HepG2 (cell line): ENCODE measurements at regions not wholly inside any gene's neighbourhood (a gene's known extent, or its start where the extent isn't known, plus 50 kb on each side); places are given as distances from the start of the nearest gene placed in this dataset.

Experiments
- CAMTA2 ChIP-seq: sonication (generic); formaldehyde crosslinking; IDR thresholded peaks from 2 replicates; pipeline ENCODE4 v1.4.0; 2020; ENCODE audit warnings: mild to moderate bottlenecking, missing genetic modification reagents, borderline replicate concordance
- DNMT1 ChIP-seq: sonication (generic); formaldehyde crosslinking; IDR thresholded peaks from 2 replicates; pipeline ENCODE4 v1.5.1; 2020; ENCODE audit warnings: mild to moderate bottlenecking, missing genetic modification reagents
- HES4 ChIP-seq: sonication (generic); formaldehyde crosslinking; IDR thresholded peaks from 2 replicates; pipeline ENCODE4 v1.9.0; 2021; ENCODE audit warnings: mild to moderate bottlenecking, missing genetic modification reagents, borderline replicate concordance
- HNRNPLL ChIP-seq: fragments of 200-400 bp; formaldehyde crosslinking; IDR thresholded peaks from 2 replicates; pipeline ENCODE4 v1.6.1; 2017; ENCODE audit warnings: mild to moderate bottlenecking, low read depth, low read length; ENCODE audit not compliant: poor library complexity, severe bottlenecking
- SMAD9 ChIP-seq: sonication (generic); formaldehyde crosslinking; IDR thresholded peaks from 2 replicates; pipeline ENCODE4 v1.5.1; 2020; ENCODE audit warnings: mild to moderate bottlenecking, missing genetic modification reagents
- TF ChIP-seq, protein P1 (sequence below): sonication (generic); formaldehyde crosslinking; IDR thresholded peaks from 2 replicates; pipeline ENCODE4 v1.4.0; 2020; ENCODE audit warnings: missing genetic modification reagents
- TF ChIP-seq, protein P2 (sequence below): sonication (generic); formaldehyde crosslinking; IDR thresholded peaks from 2 replicates; pipeline ENCODE4 v1.4.0; 2020; ENCODE audit warnings: mild to moderate bottlenecking, missing genetic modification reagents, borderline replicate concordance

GRCh38 chr2:8612734-8613179, 69.1 kb upstream of the ID2 start (continued):
- TF ChIP-seq HNRNPLL: no peak
- no peak for TF ChIP-seq HES4 (CRISPR knock-in tag)
- no peak for TF ChIP-seq SMAD9 (CRISPR knock-in tag)
- no peak for TF ChIP-seq DNMT1 (CRISPR knock-in tag)
- TF ChIP-seq, protein P1, sequence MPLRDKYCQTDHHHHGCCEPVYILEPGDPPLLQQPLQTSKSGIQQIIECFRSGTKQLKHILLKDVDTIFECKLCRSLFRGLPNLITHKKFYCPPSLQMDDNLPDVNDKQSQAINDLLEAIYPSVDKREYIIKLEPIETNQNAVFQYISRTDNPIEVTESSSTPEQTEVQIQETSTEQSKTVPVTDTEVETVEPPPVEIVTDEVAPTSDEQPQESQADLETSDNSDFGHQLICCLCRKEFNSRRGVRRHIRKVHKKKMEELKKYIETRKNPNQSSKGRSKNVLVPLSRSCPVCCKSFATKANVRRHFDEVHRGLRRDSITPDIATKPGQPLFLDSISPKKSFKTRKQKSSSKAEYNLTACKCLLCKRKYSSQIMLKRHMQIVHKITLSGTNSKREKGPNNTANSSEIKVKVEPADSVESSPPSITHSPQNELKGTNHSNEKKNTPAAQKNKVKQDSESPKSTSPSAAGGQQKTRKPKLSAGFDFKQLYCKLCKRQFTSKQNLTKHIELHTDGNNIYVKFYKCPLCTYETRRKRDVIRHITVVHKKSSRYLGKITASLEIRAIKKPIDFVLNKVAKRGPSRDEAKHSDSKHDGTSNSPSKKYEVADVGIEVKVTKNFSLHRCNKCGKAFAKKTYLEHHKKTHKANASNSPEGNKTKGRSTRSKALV: no peak
- TF ChIP-seq, protein P2, sequence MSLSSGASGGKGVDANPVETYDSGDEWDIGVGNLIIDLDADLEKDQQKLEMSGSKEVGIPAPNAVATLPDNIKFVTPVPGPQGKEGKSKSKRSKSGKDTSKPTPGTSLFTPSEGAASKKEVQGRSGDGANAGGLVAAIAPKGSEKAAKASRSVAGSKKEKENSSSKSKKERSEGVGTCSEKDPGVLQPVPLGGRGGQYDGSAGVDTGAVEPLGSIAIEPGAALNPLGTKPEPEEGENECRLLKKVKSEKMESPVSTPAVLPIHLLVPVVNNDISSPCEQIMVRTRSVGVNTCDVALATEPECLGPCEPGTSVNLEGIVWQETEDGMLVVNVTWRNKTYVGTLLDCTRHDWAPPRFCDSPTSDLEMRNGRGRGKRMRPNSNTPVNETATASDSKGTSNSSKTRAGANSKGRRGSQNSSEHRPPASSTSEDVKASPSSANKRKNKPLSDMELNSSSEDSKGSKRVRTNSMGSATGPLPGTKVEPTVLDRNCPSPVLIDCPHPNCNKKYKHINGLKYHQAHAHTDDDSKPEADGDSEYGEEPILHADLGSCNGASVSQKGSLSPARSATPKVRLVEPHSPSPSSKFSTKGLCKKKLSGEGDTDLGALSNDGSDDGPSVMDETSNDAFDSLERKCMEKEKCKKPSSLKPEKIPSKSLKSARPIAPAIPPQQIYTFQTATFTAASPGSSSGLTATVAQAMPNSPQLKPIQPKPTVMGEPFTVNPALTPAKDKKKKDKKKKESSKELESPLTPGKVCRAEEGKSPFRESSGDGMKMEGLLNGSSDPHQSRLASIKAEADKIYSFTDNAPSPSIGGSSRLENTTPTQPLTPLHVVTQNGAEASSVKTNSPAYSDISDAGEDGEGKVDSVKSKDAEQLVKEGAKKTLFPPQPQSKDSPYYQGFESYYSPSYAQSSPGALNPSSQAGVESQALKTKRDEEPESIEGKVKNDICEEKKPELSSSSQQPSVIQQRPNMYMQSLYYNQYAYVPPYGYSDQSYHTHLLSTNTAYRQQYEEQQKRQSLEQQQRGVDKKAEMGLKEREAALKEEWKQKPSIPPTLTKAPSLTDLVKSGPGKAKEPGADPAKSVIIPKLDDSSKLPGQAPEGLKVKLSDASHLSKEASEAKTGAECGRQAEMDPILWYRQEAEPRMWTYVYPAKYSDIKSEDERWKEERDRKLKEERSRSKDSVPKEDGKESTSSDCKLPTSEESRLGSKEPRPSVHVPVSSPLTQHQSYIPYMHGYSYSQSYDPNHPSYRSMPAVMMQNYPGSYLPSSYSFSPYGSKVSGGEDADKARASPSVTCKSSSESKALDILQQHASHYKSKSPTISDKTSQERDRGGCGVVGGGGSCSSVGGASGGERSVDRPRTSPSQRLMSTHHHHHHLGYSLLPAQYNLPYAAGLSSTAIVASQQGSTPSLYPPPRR (CRISPR knock-in tag): peak; percentile 86
- no peak for TF ChIP-seq CAMTA2 (CRISPR knock-in tag)
